ENCODE measurements at regions not wholly inside any gene's neighbourhood (a gene's known extent, or its start where the extent isn't known, plus 50 kb on each side); places are given as distances from the start of the nearest gene placed in this dataset.

- peak; percentile 27 for DNase-seq
These were observed 394.3 kb downstream of the FOXO1 start for GRCh38 chr13:40271931-40272775.

GRCh38 chr13:40272776-40273139 lies 393.7 kb downstream of the FOXO1 start:
- no peak for DNase-seq

- DNase-seq, result no peak
These were observed 393.0 kb downstream of the FOXO1 start for GRCh38 chr13:40273253-40274025.

GRCh38 chr13:40274103-40274502 lies 392.3 kb downstream of the FOXO1 start:
- DNase-seq, result no peak

GRCh38 chr13:40275155-40275554 lies 391.3 kb downstream of the FOXO1 start:
- DNase-seq, result no peak

GRCh38 chr13:40275636-40276035 lies 390.8 kb downstream of the FOXO1 start:
- no peak for DNase-seq

GRCh38 chr13:40283666-40284065 lies 382.8 kb downstream of the FOXO1 start:
- peak; percentile 6 for DNase-seq

- DNase-seq, result peak; percentile 5
These were observed 380.8 kb downstream of the FOXO1 start for GRCh38 chr13:40285634-40286033.

GRCh38 chr13:40287428-40287827 lies 379.0 kb downstream of the FOXO1 start:
- DNase-seq, result no peak

- no peak for DNase-seq
These were observed 378.2 kb downstream of the FOXO1 start for GRCh38 chr13:40288259-40288658.

GRCh38 chr13:40290758-40291157 lies 375.7 kb downstream of the FOXO1 start:
- no peak for DNase-seq

- no peak for DNase-seq
These were observed 374.3 kb downstream of the FOXO1 start for GRCh38 chr13:40292108-40292507.

GRCh38 chr13:40292536-40292935 lies 373.9 kb downstream of the FOXO1 start:
- no peak for DNase-seq

- DNase-seq, result no peak
These were observed 364.1 kb downstream of the FOXO1 start for GRCh38 chr13:40302351-40302750.

- no peak for DNase-seq
These were observed 362.1 kb downstream of the FOXO1 start for GRCh38 chr13:40304391-40304790.

- no peak for DNase-seq
These were observed 359.6 kb downstream of the FOXO1 start for GRCh38 chr13:40306817-40307216.

- DNase-seq, result no peak
These were observed 356.6 kb downstream of the FOXO1 start for GRCh38 chr13:40309881-40310280.

- DNase-seq, result no peak
These were observed 354.9 kb downstream of the FOXO1 start for GRCh38 chr13:40311356-40312101.

GRCh38 chr13:40313269-40314200 lies 352.9 kb downstream of the FOXO1 start:
- no peak for DNase-seq

- peak; percentile 65 for DNase-seq
These were observed 350.9 kb downstream of the FOXO1 start for GRCh38 chr13:40315416-40316064.

- no peak for DNase-seq
These were observed 350.1 kb downstream of the FOXO1 start for GRCh38 chr13:40316301-40316700.

- DNase-seq, result no peak
These were observed 348.5 kb downstream of the FOXO1 start for GRCh38 chr13:40317980-40318327.
